GM13977 (cell line): ENCODE measurements at regions not wholly inside any gene's neighbourhood (a gene's known extent, or its start where the extent isn't known, plus 50 kb on each side); places are given as distances from the start of the nearest gene placed in this dataset.
"Not testable (repeated sequence)": the region's sequence is repeated elsewhere in the genome, so short reads cannot be mapped to it uniquely, and the experiment has no call there.

Source experiments
- DNase-seq: peaks from one replicate; pipeline ENCODE4 v3.0.0; 2012; ENCODE audit warnings: low spot score
- in situ Hi-C: fragments of 300-500 bp; cut with MboI; formaldehyde crosslinking; loops from one replicate; pipeline ENCODE4 v1.12.0; 2022; ENCODE audit warnings: low sequenced_read_pairs, low pct_unique_long_range_greater_than_20kb, mixed read lengths, inconsistent platforms; ENCODE audit not compliant: unreplicated experiment
- TF ChIP-seq, protein P1 (sequence below): IDR thresholded peaks from 2 replicates; pipeline ENCODE4 v1.5.1; 2012; ENCODE audit warnings: mild to moderate bottlenecking, control low read depth; ENCODE audit not compliant: insufficient read depth; ENCODE audit errors: extremely low read depth, missing control alignments

DNA sequence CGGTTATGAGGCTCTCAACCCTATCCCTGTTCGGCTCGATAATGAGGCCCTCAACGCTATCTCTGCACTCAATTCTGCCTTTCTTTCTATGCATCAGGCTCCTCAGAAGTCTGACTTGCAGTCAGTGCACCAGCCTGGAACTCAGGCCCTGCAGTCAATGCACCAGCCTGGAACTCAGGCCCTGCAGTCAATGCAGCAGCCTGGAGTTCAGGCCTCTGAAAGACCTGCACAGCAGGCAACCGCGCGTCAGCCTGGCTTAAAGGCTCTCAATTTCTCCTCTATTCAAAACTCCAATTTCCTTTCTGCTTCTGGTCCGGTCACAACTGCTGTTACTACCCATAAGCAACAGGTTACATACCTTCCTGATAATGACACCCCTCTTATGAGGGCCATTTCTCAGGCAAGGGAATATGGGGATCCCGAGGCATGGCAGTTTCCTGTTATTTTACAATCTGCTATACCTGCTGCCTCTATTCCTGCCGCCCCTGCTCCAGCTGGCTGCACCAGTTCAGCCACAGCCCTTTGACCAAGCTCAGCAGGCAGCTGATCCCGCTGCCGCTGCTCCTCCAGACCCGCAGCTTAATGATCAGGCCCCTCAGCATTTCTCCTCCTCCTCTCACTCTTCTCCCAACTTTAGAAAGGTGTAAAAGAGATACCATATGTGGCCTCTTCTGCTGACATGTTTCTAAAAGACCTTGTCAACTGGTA lies 933.6 kb upstream of the FANCL start:
- TF ChIP-seq, protein P1, sequence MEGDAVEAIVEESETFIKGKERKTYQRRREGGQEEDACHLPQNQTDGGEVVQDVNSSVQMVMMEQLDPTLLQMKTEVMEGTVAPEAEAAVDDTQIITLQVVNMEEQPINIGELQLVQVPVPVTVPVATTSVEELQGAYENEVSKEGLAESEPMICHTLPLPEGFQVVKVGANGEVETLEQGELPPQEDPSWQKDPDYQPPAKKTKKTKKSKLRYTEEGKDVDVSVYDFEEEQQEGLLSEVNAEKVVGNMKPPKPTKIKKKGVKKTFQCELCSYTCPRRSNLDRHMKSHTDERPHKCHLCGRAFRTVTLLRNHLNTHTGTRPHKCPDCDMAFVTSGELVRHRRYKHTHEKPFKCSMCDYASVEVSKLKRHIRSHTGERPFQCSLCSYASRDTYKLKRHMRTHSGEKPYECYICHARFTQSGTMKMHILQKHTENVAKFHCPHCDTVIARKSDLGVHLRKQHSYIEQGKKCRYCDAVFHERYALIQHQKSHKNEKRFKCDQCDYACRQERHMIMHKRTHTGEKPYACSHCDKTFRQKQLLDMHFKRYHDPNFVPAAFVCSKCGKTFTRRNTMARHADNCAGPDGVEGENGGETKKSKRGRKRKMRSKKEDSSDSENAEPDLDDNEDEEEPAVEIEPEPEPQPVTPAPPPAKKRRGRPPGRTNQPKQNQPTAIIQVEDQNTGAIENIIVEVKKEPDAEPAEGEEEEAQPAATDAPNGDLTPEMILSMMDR, result no peak
- in situ Hi-C loops, result no loop called here
- DNase-seq, result no peak

DNA sequence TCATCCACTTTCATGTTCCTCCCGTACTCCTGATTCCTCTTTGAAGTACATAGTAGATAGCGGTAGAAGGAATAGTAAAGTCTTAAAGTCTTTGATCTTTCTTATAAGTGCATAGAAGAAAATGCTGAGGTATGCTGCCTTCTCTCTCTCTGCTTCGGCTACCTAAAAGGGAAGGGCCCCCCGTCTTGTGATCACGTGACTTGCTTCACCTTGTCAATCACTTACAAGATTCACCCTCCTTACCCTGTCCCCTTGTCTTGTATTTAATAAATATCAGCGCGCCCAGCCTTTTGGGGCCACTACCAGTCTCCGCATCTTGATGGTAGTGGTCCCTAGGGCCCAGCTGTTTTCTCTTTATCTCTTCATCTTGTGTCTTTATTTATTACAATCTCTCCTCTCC lies 932.2 kb upstream of the FANCL start:
- in situ Hi-C loops, result no loop called here
- DNase-seq, result no peak
- TF ChIP-seq, protein P1, result no peak

DNA sequence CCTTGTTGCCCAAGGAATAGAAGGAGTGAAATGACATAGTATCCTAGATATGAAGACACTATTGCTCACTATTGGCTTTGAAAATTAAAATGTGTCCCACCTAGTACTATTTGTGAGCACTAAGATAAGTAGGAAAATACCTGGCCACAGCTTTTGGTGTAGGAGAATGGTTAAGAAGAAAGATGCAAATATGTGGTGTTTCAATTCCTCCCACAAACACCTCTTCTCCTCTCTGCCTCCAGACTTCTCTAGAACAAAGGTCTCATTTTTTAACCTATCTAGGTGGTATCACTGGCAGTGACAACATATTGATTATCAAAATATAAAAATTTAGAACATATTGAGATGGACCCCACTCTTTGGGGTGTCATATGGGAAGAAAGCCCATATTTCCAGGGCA lies 929.9 kb upstream of the FANCL start:
- no peak for DNase-seq
- in situ Hi-C loops, result no loop called here
- TF ChIP-seq, protein P1, result no peak

DNA sequence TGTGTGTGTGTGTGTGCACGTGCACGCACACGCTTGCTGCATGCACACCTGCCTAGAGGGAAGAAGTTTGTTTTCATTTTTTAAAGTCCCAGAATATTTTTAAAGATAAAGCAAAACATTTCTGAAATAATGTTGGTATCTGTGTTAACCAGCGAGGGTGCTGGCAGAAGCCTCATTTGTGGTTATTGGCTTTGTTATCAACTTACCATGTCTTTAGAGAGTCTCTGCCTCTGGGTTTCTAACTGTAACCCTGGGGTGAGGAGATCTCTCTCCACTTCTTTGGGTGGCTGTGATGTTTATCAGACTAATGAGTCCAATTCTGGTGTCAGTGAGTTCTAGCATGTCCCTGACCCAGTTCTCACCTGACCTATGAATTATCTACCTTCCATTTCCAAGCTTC lies 927.6 kb upstream of the FANCL start:
- TF ChIP-seq, protein P1, result no peak
- in situ Hi-C loops, result no loop called here

DNA sequence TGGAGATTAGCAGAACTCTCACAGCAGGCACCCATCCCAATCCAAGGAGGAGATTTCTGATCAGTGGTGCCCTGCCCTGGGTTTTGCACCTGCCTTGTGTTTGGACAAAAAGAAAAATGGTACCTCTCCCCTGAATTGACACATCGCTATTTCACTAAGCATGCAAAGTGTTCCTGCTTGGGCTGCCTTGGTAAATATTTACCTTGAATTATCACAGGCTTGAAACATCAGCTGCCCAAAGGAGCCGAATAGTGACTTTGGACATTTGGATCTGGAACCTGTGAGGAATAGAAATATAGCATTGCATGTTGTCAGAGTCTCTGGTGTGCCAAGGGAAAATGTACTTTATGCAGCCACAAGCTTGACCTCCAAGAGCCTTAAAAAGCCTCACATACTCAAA lies 926.4 kb upstream of the FANCL start:
- no peak for DNase-seq
- TF ChIP-seq, protein P1, result no peak

More for the DNA sequence above, 927.6 kb upstream of the FANCL start:
- no peak for DNase-seq

DNA sequence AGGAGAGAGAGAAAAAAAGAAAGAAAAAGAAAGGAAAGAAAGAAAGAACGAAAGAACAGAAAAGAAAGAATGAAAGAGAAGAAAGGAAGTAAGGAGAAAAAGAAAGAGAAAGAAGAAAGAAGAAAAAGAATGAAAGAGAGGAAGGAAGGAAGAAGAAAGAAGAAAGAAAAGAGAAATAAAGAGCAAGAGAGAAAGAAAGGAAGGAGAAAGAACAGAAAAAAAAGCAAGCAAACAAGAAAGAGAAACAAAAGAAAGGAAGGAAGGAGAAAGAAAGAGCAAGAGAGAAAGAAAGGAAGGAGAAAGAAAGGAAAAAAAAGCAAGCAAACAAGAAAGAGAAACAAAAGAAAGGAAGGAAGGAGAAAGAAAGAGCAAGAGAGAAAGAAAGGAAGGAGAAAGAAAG lies 916.8 kb upstream of the FANCL start:
- DNase-seq, in situ Hi-C loops: not testable (repeated sequence)

More for the DNA sequence above, 926.4 kb upstream of the FANCL start:
- in situ Hi-C loops, result no loop called here

DNA sequence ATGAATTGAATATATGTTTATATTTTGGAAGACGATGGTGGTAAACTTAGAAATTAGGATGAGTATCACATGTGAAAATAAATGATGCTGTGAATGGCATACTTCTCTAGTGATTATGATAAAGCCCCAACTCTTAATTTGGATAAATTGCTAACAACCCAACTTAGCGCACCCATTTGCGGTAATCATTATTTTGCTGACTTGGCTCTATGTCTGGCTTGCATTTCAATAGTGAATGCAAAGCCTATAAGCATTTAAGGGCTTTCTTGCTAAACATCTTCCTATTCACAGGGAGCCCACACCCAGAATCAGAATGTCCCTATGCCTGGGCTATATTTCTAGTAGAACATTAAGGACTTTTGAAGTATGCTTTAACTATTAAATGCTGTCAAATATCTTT lies 910.7 kb upstream of the FANCL start:
- TF ChIP-seq, protein P1, result no peak
- in situ Hi-C loops, result no loop called here
- no peak for DNase-seq
